ENCODE measurements at regions not wholly inside any gene's neighbourhood (a gene's known extent, or its start where the extent isn't known, plus 50 kb on each side); places are given as distances from the start of the nearest gene placed in this dataset.

DNA sequence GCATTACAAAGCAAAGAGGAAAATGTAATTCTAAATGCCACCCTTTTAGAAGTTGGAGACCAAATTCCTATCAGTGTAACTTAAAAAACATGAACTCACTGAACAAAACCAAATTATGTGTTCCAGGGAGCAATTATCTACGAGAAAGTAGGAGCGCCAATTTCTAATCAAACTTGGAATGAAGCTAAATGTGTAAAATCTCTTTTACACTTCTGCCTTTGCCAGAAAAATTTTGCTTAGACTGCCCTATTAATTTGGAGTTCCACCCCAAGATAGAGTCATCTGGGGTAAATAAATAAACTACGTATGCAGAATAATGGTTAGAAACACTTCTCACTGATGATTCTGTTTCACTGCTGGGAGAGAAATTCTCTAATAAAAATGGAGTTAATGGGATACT is 825.6 kb downstream of the MTRR start:
- TF ChIP-seq, protein P1, sequence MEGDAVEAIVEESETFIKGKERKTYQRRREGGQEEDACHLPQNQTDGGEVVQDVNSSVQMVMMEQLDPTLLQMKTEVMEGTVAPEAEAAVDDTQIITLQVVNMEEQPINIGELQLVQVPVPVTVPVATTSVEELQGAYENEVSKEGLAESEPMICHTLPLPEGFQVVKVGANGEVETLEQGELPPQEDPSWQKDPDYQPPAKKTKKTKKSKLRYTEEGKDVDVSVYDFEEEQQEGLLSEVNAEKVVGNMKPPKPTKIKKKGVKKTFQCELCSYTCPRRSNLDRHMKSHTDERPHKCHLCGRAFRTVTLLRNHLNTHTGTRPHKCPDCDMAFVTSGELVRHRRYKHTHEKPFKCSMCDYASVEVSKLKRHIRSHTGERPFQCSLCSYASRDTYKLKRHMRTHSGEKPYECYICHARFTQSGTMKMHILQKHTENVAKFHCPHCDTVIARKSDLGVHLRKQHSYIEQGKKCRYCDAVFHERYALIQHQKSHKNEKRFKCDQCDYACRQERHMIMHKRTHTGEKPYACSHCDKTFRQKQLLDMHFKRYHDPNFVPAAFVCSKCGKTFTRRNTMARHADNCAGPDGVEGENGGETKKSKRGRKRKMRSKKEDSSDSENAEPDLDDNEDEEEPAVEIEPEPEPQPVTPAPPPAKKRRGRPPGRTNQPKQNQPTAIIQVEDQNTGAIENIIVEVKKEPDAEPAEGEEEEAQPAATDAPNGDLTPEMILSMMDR (IDR thresholded peaks at IDR 0.05), result no peak
- TF ChIP-seq POLR2A (IDR thresholded peaks at IDR 0.05), result no peak
- no peak for TF ChIP-seq POLR2AphosphoS5 (IDR thresholded peaks at IDR 0.05)

Data from transverse colon (tissue), 4 donors.